ENCODE measurements at regions not wholly inside any gene's neighbourhood (a gene's known extent, or its start where the extent isn't known, plus 50 kb on each side); places are given as distances from the start of the nearest gene placed in this dataset.

GRCh38 chr6:99813565-99813964, 180.5 kb downstream of the MCHR2 start:
- no peaks in the 10 kb centered on the region for H3K36me3 ChIP-seq (ENCODE audit: control insufficient read depth in 2 of 2, insufficient read depth in 1 of 2, low read length in 2 of 2)
- ChIA-PET POLR2A (interaction anchor here (0.6 kb wide), 1 partner anchor 650 kb away, joined by 3 read pairs; no protein-coding TSS in a partner anchor), CTCF (interaction anchor here (1.9 kb wide), 1 partner anchor 9 kb away, joined by 4 read pairs; no protein-coding TSS in a partner anchor)
- H3K27ac ChIP-seq (ENCODE audit: extremely low read depth, low read depth, low read length), result no peak overlapping the region
- no peaks in the 10 kb centered on the region for H3K9me3 ChIP-seq (ENCODE audit: control insufficient read depth, insufficient read depth, low read depth, low read length)
- no peaks in the 10 kb centered on the region for H3K4me1 ChIP-seq (ENCODE audit: control insufficient read depth, insufficient read depth, low read length)
- H3K4me3 ChIP-seq (ENCODE audit: low read depth, low read length), result no peak overlapping the region
- TF ChIP-seq ZNF394 (tag by site-specific recombination; IDR thresholded peaks at IDR 0.05; ENCODE audit: borderline replicate concordance) (no peak), ZNF221 (tag by site-specific recombination; IDR thresholded peaks at IDR 0.05; ENCODE audit: borderline replicate concordance) (no peak), ZNF521 (tag by site-specific recombination; IDR thresholded peaks at IDR 0.05) (no peak), SALL2 (tag by site-specific recombination; IDR thresholded peaks at IDR 0.05; ENCODE audit: borderline replicate concordance) (no peak), SCRT2 (tag by site-specific recombination; IDR thresholded peaks at IDR 0.05) (no peak), ZNF175 (tag by site-specific recombination; IDR thresholded peaks at IDR 0.05) (no peak), ZFP37 (tag by site-specific recombination; IDR thresholded peaks at IDR 0.05) (no peak)
- TF ChIP-seq, protein P1, sequence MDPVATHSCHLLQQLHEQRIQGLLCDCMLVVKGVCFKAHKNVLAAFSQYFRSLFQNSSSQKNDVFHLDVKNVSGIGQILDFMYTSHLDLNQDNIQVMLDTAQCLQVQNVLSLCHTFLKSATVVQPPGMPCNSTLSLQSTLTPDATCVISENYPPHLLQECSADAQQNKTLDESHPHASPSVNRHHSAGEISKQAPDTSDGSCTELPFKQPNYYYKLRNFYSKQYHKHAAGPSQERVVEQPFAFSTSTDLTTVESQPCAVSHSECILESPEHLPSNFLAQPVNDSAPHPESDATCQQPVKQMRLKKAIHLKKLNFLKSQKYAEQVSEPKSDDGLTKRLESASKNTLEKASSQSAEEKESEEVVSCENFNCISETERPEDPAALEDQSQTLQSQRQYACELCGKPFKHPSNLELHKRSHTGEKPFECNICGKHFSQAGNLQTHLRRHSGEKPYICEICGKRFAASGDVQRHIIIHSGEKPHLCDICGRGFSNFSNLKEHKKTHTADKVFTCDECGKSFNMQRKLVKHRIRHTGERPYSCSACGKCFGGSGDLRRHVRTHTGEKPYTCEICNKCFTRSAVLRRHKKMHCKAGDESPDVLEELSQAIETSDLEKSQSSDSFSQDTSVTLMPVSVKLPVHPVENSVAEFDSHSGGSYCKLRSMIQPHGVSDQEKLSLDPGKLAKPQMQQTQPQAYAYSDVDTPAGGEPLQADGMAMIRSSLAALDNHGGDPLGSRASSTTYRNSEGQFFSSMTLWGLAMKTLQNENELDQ (tag by site-specific recombination; IDR thresholded peaks at IDR 0.05; ENCODE audit: low read depth), result no peak

GRCh38 chr6:99814230-99814928, 179.6 kb downstream of the MCHR2 start:
- TF ChIP-seq ZNF626 (tag by site-specific recombination; IDR thresholded peaks at IDR 0.05) (no peak), KLF16 (tag by site-specific recombination; IDR thresholded peaks at IDR 0.05) (no peak), ZNF10 (tag by site-specific recombination; IDR thresholded peaks at IDR 0.05) (no peak), TCF7L2 (IDR thresholded peaks at IDR 0.05; ENCODE audit: borderline replicate concordance, low read depth, low read length) (no peak)
- TF ChIP-seq, protein P2, sequence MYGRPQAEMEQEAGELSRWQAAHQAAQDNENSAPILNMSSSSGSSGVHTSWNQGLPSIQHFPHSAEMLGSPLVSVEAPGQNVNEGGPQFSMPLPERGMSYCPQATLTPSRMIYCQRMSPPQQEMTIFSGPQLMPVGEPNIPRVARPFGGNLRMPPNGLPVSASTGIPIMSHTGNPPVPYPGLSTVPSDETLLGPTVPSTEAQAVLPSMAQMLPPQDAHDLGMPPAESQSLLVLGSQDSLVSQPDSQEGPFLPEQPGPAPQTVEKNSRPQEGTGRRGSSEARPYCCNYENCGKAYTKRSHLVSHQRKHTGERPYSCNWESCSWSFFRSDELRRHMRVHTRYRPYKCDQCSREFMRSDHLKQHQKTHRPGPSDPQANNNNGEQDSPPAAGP (tag by site-specific recombination; IDR thresholded peaks at IDR 0.05), result no peak
- Histone ChIP-seq H3K4me1 (ENCODE audit: control insufficient read depth, insufficient read depth, low read length) (no peaks in the 10 kb centered on the region), H3K27ac (ENCODE audit: extremely low read depth, low read depth, low read length) (no peak overlapping the region), H3K36me3 (ENCODE audit: control insufficient read depth in 2 of 2, insufficient read depth in 1 of 2, low read length in 2 of 2) (no peaks in the 10 kb centered on the region), H3K4me3 (ENCODE audit: low read depth, low read length) (no peak overlapping the region), H3K9me3 (ENCODE audit: control insufficient read depth, insufficient read depth, low read depth, low read length) (no peaks in the 10 kb centered on the region)
- POLR2A ChIA-PET, result no interaction called here
- CTCF ChIA-PET, result interaction anchor here (1.9 kb wide), 1 partner anchor 8 kb away, joined by 4 read pairs; no protein-coding TSS in a partner anchor

- ChIA-PET POLR2A (no interaction called here), CTCF (interaction anchor here (0.7 kb wide), 1 partner anchor 90 kb away, joined by 3 read pairs; no protein-coding TSS in a partner anchor)
- Histone ChIP-seq H3K27ac (ENCODE audit: extremely low read depth, low read depth, low read length) (no peak overlapping the region), H3K36me3 (ENCODE audit: control insufficient read depth in 2 of 2, insufficient read depth in 1 of 2, low read length in 2 of 2) (no peaks in the 10 kb centered on the region), H3K4me3 (ENCODE audit: low read depth, low read length) (no peak overlapping the region), H3K9me3 (ENCODE audit: control insufficient read depth, insufficient read depth, low read depth, low read length) (no peaks in the 10 kb centered on the region), H3K4me1 (ENCODE audit: control insufficient read depth, insufficient read depth, low read length) (no peaks in the 10 kb centered on the region)
- no peak for TF ChIP-seq ZNF692 (tag by site-specific recombination; IDR thresholded peaks at IDR 0.05)
- no peak for TF ChIP-seq INSM2 (tag by site-specific recombination; IDR thresholded peaks at IDR 0.05)
- no peak for TF ChIP-seq ZNF488 (tag by site-specific recombination; IDR thresholded peaks at IDR 0.05)
- TF ChIP-seq, protein P3, sequence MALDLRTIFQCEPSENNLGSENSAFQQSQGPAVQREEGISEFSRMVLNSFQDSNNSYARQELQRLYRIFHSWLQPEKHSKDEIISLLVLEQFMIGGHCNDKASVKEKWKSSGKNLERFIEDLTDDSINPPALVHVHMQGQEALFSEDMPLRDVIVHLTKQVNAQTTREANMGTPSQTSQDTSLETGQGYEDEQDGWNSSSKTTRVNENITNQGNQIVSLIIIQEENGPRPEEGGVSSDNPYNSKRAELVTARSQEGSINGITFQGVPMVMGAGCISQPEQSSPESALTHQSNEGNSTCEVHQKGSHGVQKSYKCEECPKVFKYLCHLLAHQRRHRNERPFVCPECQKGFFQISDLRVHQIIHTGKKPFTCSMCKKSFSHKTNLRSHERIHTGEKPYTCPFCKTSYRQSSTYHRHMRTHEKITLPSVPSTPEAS (tag by site-specific recombination; IDR thresholded peaks at IDR 0.05), result no peak
- no peak for TF ChIP-seq RBAK (tag by site-specific recombination; IDR thresholded peaks at IDR 0.05)
These were observed 177.2 kb downstream of the MCHR2 start for GRCh38 chr6:99816795-99817194.

All from HEK293 (cell line).